Activated T-helper 1 cell treated with anti-CD3 and anti-CD28 coated beads, Interleukin-12 subunit alpha, Interleukin-12 subunit beta, Interleukin-2, Interleukin-4 antibody, amounts not matched to agents 30 ng/mL and 10 ng/mL and 1 ng/mL, durations not matched to agents 14 hours and 24 hours and 36 hours (primary cell): ENCODE measurements at regions not wholly inside any gene's neighbourhood (a gene's known extent, or its start where the extent isn't known, plus 50 kb on each side); places are given as distances from the start of the nearest gene placed in this dataset.
A peak's percentile ranks its signal among the peaks of the same experiment; 100 is the strongest.

Experiments used
- DNase-seq: peaks from one replicate; pipeline ENCODE4 v3.0.0; 2021; ENCODE audit warnings: low spot score
- H3K27ac Mint-ChIP-seq: one replicate; pipeline ENCODE4 v1.8.0; 2021; ENCODE audit warnings: mild to moderate bottlenecking, mixed read lengths
- H3K27me3 Mint-ChIP-seq: one replicate; pipeline ENCODE4 v1.8.0; 2022; ENCODE audit warnings: mild to moderate bottlenecking, moderate library complexity, mixed read lengths; ENCODE audit not compliant: insufficient read depth
- H3K36me3 Mint-ChIP-seq: one replicate; pipeline ENCODE4 v1.8.0; 2021; ENCODE audit warnings: low read depth, mixed read lengths
- H3K4me1 Mint-ChIP-seq: one replicate; pipeline ENCODE4 v1.8.0; 2021; ENCODE audit warnings: low read depth, mixed read lengths
- H3K4me3 Mint-ChIP-seq: one replicate; pipeline ENCODE4 v1.8.0; 2021; ENCODE audit warnings: mild to moderate bottlenecking, moderate library complexity, mixed read lengths
- H3K9me3 Mint-ChIP-seq: one replicate; pipeline ENCODE4 v1.8.0; 2021; ENCODE audit warnings: mixed read lengths
- intact Hi-C: fragments of 100-400 bp; cut with micrococcal nuclease; formaldehyde crosslinking; loops from one replicate; pipeline ENCODE4 v1.15.1; 2024

DNA sequence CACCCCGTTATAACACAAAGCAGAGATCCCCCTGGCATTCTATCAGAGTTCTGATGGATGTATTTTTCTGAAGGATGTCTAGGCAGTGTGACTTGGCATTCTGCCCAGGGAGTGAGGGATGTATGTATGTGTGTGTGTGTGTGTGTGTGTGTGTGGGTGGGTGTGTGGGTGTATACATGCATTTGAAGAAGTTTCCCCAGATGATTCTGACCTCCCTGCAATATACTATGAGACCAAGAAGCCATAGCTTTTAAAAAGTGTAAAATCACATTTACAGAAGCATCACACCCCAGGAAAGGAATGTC, 59.7 kb upstream of the NAP1L1 start:
- Mint-ChIP-seq H3K4me1 (peaks cover 18% of the 10 kb centered on the region), H3K27ac (no peak overlapping the region), H3K9me3 (no peaks in the 10 kb centered on the region), H3K27me3 (peaks cover 8% of the 10 kb centered on the region), H3K4me3 (no peak overlapping the region), H3K36me3 (no peaks in the 10 kb centered on the region)
- no peak for DNase-seq
- intact Hi-C loops = no loop called here

- DNase-seq = peak; percentile 8
- Mint-ChIP-seq H3K36me3 (no peaks in the 10 kb centered on the region), H3K27ac (no peak overlapping the region), H3K4me3 (no peak overlapping the region), H3K9me3 (no peaks in the 10 kb centered on the region), H3K27me3 (peaks cover 10% of the 10 kb centered on the region), H3K4me1 (peaks cover 18% of the 10 kb centered on the region)
- intact Hi-C loops = no loop called here
Observed at GRCh38 chr12:76143343-76144244, 59.1 kb upstream of the NAP1L1 start.

DNA sequence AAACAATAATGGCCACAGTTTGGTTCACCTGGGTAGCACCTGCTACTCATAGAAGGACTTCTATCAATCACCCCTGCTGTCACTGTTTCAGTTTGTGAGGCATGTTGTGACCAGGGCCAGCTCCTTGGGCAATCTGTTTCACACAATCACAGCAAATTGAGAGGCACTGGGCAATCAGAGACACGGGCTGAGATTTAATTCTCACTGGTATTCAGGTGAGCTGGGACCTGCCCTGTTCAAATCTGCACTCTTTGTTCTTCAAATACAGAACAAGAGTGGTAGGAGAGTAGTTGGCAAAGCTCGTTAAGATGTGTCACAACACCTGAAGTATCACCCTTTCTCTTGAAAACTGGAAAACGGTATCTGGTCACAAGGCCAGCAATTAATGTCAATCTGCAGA, 57.8 kb upstream of the NAP1L1 start:
- Mint-ChIP-seq H3K9me3 (peaks cover 1% of the 10 kb centered on the region), H3K36me3 (no peaks in the 10 kb centered on the region), H3K27me3 (peaks cover 10% of the 10 kb centered on the region), H3K4me3 (no peak overlapping the region), H3K27ac (no peak overlapping the region), H3K4me1 (peaks cover 18% of the 10 kb centered on the region)
- intact Hi-C loops = no loop called here
- DNase-seq = no peak

DNA sequence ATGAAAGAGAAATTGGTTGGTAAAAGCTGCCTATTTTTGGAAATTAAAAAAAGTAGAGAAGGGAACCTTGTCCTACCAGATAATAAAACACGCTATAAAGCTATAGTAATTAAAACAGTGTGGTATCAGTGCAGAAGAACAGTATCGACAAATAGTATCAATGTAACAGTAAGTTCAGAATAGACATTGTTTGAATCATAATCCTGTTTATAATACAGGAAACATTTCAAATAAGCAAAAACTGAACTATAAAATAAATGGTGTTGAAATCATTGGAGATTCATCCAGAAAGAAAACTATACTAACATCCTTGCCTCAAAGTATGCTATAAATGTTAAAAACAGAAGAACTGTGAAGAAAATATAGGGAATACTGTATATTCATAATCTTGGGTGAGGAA, 54.2 kb upstream of the NAP1L1 start:
- H3K4me3 Mint-ChIP-seq = no peak overlapping the region
- intact Hi-C loops = no loop called here
- H3K4me1 Mint-ChIP-seq = peaks cover 8% of the 10 kb centered on the region
- H3K27me3 Mint-ChIP-seq = peaks cover 11% of the 10 kb centered on the region
- H3K27ac Mint-ChIP-seq = no peak overlapping the region
- no peaks in the 10 kb centered on the region for H3K36me3 Mint-ChIP-seq
- DNase-seq = no peak
- H3K9me3 Mint-ChIP-seq = peaks cover 3% of the 10 kb centered on the region

DNA sequence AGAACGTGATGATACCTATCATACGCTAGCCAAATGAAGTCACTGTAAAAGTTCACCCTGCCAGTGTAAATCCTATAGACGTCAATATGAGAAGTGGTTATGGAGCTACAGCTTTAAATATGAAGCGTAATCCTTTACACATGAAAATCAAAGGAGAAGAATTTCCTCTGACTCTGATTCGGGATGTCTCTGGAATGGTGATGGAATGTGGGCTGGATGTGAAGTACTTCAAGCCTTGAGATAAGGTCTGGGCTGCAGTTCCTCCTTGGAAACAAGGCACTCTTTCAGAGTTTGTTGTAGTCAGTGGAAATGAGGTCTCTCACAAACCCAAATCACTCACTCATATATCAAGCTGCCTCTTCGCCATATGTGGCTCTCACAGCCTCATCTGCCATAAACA, 53.1 kb upstream of the NAP1L1 start:
- Mint-ChIP-seq H3K36me3 (no peaks in the 10 kb centered on the region), H3K4me1 (no peaks in the 10 kb centered on the region), H3K27ac (no peak overlapping the region), H3K4me3 (no peak overlapping the region), H3K9me3 (peaks cover 3% of the 10 kb centered on the region), H3K27me3 (peaks cover 12% of the 10 kb centered on the region)
- DNase-seq = no peak
- intact Hi-C loops = no loop called here

DNA sequence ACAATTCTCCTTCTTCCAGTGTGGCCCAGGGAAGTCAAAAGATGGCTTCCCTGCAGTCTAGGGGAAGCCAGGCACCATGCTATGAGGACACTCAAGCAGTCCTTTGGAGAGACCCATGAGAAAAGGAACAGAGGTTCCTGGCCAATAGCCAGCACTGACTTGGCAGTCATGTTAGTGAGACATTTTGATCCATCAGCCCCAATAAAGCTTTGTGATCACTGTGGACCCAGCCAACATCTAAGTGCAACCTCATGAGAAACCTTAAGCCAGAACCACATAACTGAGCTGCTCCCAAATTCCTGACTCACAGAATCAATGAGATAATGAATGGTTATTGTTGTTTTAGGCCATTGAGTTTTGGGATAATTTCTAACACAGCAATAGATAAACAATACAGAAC, 51.0 kb upstream of the NAP1L1 start:
- no peak for DNase-seq
- intact Hi-C loops = no loop called here
- no peaks in the 10 kb centered on the region for H3K4me1 Mint-ChIP-seq
- peaks cover 6% of the 10 kb centered on the region for H3K9me3 Mint-ChIP-seq
- H3K4me3 Mint-ChIP-seq = no peak overlapping the region
- no peak overlapping the region for H3K27ac Mint-ChIP-seq
- no peaks in the 10 kb centered on the region for H3K36me3 Mint-ChIP-seq
- H3K27me3 Mint-ChIP-seq = peaks cover 13% of the 10 kb centered on the region
